HG03558 (cell line): ENCODE measurements at regions not wholly inside any gene's neighbourhood (a gene's known extent, or its start where the extent isn't known, plus 50 kb on each side); places are given as distances from the start of the nearest gene placed in this dataset.
"Not testable (repeated sequence)": the region's sequence is repeated elsewhere in the genome, so short reads cannot be mapped to it uniquely, and the experiment has no call there.

Experiments
- ATAC-seq: cut with Tn5 transposase; IDR thresholded peaks from one replicate; pipeline ENCODE4 v1.9.1; 2021; ENCODE audit warnings: moderate number of reproducible peaks; ENCODE audit not compliant: unreplicated experiment; ENCODE audit errors: extremely low read depth

DNA sequence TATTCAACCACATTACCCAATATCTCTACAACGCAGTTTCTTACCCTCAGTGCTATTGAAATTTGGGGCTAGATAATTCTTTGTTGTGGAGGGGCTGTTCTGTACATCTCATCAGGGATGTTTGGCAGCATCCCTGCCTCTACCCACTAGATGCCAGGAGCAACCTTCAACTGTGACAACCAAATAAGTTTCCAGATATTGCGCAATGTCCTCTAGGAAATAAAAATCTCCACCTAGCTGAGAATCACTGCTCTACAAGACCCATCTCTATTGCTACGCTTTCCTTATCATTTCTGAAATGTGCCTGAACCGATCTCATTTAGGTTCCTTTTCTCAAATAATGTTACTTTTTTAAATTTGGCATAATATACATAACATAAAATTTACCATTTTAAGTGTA lies 155.2 kb upstream of the G2E3 start:
- ATAC-seq: no peak

DNA sequence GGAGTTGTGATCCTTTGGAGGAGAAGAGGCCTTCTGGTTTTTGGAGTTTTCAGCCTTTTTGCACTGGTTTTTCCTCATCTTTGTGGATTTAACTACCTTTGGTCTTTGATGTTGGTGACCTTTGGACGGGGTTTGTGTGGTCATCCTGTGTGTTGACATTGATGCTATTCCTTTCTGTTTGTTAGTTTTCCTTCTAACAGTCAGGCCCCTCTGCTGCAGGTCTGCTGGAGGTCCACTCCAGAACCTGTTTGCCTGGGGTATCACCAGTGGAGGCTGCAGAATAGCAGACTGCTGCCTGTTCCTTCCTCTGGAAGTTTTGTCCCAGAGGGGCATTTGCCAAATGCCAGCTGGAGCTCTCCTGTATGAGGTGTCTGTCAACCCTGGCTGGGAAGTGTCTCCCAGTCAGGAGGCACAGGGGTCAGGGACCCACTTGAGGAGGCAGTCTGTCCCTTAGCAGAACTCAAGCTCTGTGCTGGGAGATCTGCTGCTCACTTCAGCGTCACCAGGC lies 149.4 kb upstream of the G2E3 start:
- ATAC-seq: not testable (repeated sequence)

DNA sequence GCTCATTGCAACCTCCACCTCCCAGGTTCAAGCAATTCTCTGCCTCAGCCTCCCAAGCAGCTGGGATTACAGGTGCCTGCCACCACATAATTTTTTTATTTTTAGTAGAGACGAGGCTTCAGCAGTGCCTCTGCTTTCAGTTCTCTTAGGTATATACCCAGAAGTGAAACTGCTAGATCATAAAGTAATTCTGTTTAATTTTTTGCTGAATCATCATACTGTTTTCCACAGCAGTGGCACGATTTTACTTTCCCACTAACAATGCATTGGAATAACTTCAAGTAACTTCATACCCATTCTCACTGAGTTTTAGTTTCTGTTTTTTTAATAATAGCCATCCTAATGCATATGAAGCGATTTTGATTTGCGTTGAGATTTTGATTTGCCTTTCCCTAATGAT lies 148.0 kb upstream of the G2E3 start:
- no peak for ATAC-seq

DNA sequence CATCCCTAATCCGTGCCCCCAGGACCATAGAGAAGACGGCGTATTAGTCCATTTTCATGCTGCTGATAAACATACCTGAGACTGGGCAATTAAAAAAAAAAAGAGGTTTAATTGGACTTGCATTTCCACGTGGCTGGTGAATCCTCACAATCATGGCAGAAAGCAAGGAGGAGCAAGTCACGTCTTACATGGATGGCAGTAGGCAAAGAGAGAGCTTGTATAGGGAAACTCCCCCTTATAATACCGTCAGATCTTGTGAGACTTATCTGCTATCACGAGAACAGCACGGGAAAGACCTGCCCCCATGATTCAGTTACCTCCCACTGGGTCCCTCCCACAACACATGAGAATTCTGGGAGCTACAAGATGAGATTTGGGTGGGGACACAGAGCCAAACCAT lies 145.8 kb upstream of the G2E3 start:
- ATAC-seq: not testable (repeated sequence)

DNA sequence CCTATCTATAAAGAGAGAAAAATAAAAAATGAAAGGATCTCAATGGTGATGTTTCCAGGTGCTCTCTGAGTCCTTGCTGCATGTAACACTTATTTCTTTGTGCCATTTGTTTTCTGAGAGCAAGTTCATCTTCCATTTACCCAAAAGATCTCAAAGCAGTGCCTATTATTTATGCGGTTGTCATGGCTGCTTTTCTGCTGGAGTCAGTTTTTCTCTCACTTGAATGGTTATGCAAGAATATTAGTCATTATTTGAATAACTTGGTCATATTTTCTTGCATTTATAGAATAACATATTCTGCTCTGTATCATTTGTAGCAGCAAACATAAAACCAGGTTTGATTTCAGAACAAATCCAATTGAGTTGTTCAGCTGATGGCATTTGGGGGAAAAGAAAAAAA lies 141.8 kb upstream of the G2E3 start:
- no peak for ATAC-seq

DNA sequence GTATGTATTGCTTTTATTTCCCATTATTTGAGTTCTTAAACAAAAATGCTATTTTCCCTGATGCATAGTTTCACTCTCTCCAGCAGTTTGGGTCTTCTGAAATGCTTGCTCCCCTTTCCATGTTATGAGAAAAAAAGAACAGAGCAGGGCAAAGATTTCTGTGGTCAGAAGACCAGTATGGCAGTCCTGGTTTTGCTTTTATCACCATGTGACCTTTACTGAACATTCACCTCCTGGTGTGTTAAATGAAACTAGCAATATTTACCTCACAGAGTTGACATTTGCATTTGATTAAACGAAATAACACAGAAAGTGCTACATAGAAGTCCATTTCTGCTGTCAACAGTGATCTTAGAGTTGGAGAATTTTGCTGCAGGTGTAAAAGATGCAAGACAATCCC lies 141.0 kb upstream of the G2E3 start:
- no peak for ATAC-seq

DNA sequence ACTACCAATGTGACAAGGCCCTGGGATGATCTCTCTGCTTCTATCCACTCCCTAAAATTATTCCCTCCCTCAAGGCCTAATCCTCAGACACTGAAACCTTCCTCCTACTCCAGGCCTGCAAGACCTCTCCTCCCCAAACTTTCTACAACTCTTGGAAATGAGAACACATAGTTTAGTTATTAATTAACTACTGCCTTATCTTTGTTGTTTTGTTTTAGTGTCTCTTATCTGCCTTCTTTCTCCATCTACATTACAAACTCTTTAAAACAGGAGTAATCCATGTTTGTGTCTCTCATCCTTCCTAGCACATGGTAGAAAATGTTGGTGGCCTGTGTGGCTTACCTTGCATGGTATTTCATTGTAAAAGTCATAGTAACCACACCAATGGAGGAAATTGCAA lies 139.9 kb upstream of the G2E3 start:
- no peak for ATAC-seq

DNA sequence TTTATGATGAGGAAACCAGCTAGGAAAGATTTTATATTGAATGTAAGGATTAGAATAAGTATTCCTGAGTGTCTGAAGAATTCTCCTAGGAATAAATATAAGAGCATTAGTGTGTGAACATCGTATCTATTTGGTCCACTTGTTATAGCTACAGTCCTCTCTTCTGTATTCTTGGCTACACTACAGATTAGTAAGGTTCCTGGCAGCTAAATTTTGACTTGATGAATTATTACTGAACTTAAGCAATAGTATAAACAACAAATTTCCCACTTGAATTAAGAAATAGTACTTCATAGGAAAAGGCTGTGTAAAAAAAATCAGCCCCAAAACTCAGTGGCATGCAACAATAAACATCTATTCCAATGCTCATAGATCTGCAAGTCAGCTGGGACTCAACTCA lies 138.4 kb upstream of the G2E3 start:
- no peak for ATAC-seq

DNA sequence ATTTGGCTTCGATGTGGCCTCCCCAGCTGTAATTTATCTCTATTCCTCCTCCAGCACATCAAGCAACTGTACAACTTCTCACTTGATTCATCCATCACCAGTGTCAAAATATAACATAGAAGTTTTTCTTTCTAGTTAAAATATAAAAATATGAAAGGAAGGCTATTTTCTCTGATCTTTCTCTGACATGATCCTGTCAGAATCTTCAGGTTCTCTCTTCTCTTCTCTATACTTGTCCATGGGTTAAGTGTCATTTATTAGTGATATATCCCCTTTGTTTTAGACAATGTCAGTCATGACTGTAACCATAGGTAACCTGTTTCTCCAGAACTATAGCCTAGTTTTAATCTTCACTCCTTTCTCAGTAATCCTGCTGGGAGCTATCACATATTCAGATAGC lies 132.5 kb upstream of the G2E3 start:
- no peak for ATAC-seq

DNA sequence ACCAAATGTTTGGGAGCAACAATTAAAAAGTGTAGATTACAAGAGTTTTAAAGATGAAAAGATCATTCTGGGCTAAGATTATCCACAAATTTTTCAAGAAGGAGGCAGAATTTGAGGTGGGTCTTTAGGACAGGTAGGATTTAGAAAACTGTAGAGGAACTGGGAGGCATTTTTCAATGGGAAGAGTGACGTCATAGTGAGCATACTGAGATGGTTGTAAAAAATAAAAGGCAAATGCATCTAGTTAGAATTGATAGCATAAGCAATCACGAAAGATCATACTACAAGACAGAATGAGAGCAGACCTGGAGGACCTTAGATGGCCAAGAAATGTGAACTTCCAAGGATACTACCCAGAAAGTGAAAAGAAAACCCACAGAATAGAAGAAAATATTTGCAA lies 131.6 kb upstream of the G2E3 start:
- ATAC-seq: no peak

DNA sequence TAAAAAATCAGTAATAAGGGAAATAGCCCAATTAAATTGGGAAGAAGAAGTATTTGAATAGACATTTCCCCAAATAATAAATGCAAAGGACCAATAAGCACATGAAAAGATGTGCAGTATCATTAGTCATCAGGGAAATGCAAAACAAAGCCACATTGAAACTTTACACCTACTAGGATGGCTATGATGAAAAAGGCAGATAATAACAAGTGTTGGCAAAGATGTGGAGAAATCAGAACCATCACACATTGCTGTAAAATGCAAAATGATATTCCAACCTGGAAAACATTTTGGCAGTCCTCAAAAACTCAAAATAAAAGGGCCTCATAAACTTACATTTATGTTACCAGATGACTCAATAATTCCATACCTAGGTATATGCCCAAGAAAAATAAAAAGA lies 131.1 kb upstream of the G2E3 start:
- no peak for ATAC-seq

DNA sequence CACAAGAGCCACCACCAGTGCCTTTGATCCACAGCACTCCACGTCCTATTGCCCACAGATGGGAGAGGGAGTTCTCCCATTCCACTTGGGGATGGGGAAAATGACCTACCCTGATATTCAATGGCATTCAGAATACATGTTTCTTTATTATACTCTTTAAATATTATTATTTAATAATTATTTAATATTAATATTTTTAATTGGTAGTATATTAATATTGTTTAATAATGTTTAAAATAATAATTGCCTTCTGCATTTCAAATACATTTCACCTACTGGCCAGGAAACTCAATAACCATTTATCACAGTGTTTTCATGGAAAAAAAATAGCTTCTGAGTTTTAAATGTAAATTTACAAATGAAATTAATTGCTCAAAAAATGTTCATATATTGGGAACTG lies 127.4 kb upstream of the G2E3 start:
- ATAC-seq: no peak

DNA sequence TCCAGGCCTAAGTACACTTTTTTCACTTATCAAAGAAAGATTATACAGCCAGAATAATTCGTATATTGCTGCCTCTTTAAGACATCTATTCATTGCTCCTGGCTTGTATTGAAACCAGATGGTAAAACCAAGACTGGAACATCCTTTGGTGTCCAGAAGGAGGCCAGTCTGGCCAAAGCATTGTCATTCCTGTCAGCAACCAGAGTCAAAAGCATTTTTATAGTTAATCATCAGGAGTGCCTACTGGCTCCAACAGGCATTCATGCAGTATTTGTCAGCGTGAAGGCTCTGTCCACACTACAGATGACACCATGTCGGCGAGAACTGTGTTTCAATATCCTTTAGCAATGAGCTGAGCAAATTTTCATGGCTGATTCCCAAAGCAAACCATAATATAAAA lies 118.0 kb upstream of the G2E3 start:
- ATAC-seq: no peak

DNA sequence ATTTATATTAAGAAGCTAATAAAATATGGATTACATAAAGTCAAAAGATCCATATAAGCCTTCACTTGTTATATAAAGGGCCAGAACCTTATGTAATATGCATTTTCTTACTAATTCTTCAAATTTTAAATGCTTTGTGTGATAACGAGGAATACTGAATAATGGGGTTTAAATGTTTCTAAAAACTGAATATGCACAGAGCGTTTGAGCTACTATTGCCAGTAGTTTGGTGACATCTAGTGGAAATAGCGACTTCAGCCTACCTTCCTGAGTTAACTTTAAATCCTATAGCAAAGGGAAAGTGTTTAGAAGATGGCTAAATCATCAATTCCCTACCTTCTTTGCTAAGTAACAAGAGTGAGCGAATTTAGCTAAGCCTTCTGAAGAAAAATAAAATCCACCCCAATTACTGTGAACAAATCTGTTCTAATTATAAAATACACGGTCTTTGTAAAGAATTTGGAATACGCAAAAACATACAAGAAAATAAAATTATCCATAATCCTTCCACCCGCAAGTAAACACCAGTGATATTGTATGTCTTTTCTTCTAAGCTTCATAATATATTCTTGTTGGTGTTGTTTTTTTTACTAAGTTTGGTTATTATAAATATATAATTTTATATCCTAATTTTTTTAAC lies 115.5 kb upstream of the G2E3 start:
- no peak for ATAC-seq

DNA sequence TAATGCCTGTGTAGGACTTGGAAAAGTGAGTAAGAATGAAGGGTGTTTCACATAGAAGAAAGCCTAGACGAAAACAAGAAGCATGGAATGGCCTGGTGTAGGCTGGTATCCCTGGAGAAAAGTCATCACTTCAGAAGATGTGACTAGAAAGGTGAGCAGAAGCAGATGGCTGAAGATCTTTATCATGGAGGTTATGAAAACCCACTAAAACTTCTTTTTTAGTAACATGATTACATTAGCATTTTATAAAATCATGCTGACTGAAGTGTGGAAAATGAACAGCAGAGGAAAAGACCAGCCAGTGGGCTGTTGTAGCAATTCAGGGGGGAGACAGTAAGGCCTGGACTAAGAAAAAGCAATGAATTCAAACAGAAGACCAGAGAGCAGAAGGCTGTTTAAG lies 114.5 kb upstream of the G2E3 start:
- no peak for ATAC-seq

DNA sequence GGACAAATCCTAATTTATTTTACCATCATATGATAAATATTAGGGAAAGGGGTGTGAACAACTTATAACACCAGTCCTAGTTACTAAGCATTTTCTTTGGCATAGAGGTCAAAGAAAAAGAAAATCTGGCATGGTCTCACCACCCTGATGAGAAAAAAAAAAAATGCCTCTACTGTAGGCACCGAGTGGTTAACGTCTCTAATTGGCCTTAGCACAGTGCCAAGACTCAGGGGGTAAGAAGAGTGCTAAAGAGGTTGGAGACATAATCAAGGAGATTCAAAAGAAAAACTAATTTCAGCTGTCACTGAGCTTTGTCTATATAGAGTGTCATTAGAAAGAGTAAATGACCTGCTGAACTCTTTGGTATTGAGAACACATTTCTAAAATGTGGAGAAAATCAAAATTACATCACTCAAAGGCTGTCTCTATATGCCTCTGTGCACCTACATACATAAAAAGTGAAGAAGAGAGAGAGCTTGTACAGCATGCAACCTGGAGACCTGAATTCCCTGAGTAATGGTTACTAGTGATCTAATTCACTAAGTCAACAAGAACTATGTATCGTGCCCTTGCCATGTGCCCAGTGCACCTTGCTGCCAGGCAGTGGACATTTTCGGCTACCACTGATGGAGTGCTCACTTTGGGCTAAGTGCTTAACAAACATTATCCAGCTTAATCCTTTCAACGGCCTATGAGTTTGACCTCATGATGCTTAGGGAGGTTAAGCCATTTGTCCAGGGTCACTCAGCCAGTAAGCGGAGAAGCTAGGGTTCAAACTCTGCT lies 113.8 kb upstream of the G2E3 start:
- ATAC-seq: no peak

DNA sequence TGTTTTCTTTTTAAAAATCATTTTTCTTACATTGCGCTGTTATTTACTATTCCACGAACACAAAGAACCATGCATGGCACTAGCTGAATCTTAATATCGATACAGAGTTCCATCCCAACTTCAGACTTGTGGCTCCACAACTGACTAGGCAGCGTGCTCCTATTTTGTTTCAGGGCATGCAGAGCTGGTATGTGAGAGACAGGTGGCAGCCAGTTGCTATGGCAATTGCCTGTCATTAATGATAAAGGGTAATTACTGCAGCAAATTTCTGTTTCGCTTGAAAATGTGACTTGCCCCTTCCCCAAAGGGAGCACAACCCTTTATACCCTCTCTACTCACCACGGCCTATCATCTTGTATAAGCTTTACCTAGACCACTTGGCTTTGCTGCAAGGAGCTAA lies 113.1 kb upstream of the G2E3 start:
- ATAC-seq: no peak

DNA sequence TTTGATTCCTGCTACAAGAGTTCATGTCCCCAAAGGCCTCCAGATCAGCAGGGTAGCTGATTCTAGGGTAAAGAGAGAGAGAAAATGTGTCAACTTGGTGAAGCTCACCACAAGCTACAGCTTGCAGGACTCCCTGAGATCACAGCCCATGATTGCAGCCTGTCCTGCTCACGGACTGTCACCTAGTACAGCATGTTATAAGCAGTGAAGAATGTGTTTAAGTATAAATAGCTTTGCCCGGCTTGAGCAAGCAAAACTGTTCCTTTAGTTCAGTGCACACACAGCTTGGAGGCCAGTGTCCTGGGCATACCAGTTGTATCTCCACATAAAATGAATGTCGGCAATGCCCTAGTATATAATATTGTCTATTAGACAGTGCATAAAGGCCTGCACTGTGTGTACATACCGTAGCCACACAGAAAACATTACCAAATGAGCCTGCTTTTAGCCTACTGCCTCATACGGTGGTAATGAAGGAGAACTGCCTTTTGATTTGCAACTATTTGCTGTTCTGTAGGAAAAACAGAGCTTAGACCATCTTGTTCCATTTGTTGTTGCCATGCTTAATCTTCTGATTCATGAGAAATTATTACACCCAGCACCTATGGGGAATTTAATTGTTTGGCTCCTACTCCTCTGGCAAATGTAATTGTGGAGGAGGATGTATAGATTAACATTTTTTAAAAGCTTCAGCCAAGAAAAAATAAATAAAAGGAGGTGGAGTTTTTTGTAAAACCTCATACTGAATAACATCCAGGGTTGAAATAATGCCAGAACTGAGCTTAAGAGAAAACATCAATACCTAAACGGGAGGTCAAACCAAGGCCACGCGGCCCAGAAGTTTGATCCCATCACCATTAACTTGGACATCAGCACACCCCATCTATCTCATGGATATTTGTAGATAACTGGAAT lies 108.1 kb upstream of the G2E3 start:
- no peak for ATAC-seq

DNA sequence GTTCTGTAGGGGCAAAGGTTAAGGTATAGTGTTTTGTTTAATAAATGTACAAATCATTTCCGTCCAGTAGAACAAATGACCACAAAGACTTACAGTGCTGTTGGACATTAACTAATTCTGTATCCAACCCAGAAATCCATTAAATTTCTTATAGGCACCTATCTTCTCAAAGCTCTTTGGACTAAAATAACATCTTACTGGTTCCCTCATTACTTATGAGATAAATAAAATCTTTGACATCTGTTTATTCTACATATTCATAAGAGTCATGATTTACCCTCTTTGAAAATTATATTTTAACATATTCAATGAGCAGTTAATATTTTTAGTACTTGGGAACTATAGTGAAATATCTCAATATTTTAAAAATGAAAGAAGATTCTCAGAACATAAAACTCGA lies 102.7 kb upstream of the G2E3 start:
- ATAC-seq: no peak

DNA sequence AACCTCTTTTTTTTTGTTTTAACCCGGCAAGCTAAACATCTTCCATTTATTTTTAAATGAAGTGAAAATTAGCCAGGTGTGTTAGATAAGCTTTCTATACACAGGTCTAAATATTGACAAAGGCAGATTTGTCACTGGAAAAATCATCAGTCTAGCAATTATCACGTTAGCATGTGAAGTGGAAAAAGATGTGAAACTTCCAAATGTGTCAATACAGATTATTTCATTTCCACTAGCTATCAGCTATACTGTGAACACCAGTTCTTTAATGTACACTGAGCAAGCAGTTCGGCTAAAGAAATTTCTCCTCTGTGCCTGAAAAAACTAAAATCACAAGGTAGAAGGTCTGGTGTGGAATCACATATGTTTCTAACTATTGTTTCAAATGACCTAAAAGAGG lies 96.6 kb upstream of the G2E3 start:
- no peak for ATAC-seq

DNA sequence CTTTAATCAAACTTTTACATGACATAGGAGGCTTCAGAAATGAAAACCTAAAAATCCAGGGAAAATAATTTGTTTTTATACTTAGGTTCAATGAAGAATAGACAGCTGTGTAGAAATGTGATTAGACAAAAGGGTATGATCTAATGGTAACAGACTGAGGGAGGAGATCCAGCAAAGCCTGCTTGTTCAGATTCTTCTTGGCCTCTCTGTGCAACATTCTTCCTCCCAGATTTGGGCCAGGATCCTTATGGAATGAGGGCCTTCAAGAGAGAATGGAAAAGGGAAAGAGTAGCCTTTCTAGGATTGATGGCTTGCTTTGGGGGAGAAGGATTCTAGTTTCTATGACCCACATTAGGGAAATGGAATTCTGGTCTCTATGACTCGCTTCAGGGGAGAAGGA lies 94.5 kb upstream of the G2E3 start:
- no peak for ATAC-seq
